ENCODE measurements at regions not wholly inside any gene's neighbourhood (a gene's known extent, or its start where the extent isn't known, plus 50 kb on each side); places are given as distances from the start of the nearest gene placed in this dataset.
A peak's percentile ranks its signal among the peaks of the same experiment; 100 is the strongest.

DNA sequence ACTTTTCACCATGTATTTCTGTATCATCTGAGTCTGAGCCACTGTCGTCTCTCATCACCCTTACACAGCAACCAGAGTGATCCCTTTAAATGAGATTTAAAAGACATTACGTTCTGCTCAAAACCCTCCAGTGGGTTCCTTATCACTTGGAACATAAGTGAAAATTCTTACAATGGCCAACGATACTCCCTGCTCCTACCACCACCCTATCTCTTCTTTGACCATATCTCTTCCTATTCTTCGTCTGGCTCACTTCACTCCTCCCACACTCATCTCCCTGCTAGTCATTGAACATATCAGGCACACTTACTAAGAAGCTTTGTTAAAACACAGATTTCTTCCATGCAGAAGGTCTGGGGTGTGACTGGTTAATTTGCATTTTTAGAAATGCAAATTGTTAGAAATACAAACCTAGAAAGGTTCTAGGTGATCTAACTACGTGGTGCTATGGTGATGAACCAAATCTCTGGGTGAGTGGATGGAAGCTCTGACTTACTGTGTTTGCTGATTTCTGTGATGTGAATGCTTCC, 166.6 kb upstream of the CD180 start:
- H3K4me3 ChIP-seq: no peak overlapping the region
- WGBS, 2 donors: 91 to 97% methylated on average over 5 of the region's 5 CpGs

DNA sequence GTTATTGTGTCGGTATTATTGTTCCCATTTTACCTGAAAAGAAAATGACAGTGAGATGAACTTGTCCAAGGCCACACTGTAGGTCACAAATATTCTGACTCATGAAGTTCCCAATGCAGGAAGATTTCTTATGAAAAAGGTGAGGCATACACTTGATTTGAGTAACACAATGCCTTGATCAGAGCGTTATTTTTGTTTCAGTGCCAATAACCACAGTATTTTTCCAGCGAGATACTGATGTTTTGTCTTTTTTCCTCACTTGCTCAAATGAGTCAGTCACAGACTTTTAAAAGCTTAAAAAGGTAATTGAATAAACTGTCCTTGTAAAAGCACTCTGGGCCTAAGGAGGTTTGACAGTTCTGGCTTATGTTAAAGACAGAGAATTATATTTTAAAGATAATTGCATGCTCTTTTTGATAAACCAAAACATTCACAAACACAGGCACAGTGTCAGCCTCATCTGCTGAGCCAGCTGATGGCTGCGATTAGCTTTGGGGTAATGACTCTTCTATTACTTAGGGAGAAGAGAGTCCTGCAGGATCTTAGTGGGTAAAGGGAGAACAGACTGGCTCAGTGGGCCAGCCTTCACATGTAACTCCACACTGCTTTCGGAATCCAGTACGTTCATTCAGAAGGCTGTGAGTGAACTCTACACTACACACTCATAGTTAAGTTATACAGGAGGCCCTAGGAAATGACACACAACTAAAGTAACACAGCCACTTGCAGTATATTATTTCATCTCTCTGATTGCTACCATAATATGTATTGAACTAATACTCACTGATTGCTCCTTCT, 165.5 kb upstream of the CD180 start:
- Histone ChIP-seq H3K4me3 (no peak overlapping the region), H3K27me3 (no peaks in the 10 kb centered on the region), H3K27ac (peak overlapping the region in 2 of 4 donors; percentile 34 to 50), H3K9me3 (no peaks in the 10 kb centered on the region), H3K36me3 (no peaks in the 10 kb centered on the region), H3K4me1 (peaks cover 0 to 10% (median 0%) of the 10 kb centered on the region in 4 donors)
- no peak for DNase-seq (ENCODE audit: low spot score in 2 of 2)
- WGBS, 2 donors: 72 to 79% methylated on average over 6 of the region's 6 CpGs
- TF ChIP-seq EP300 (IDR thresholded peaks at IDR 0.05): no peak
- TF ChIP-seq, protein P1, sequence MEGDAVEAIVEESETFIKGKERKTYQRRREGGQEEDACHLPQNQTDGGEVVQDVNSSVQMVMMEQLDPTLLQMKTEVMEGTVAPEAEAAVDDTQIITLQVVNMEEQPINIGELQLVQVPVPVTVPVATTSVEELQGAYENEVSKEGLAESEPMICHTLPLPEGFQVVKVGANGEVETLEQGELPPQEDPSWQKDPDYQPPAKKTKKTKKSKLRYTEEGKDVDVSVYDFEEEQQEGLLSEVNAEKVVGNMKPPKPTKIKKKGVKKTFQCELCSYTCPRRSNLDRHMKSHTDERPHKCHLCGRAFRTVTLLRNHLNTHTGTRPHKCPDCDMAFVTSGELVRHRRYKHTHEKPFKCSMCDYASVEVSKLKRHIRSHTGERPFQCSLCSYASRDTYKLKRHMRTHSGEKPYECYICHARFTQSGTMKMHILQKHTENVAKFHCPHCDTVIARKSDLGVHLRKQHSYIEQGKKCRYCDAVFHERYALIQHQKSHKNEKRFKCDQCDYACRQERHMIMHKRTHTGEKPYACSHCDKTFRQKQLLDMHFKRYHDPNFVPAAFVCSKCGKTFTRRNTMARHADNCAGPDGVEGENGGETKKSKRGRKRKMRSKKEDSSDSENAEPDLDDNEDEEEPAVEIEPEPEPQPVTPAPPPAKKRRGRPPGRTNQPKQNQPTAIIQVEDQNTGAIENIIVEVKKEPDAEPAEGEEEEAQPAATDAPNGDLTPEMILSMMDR (IDR thresholded peaks at IDR 0.05): no peak
- no peak for TF ChIP-seq POLR2A (IDR thresholded peaks at IDR 0.05)

More for the DNA sequence above, 166.6 kb upstream of the CD180 start:
- no peak for DNase-seq (ENCODE audit: low spot score in 2 of 2)
- H3K27ac ChIP-seq: no peak overlapping the region
- no peaks in the 10 kb centered on the region for H3K27me3 ChIP-seq
- H3K36me3 ChIP-seq: no peaks in the 10 kb centered on the region
- H3K4me1 ChIP-seq: peaks cover 0 to 10% (median 0%) of the 10 kb centered on the region in 4 donors
- H3K9me3 ChIP-seq: no peaks in the 10 kb centered on the region
- TF ChIP-seq EP300 (IDR thresholded peaks at IDR 0.05) (no peak), POLR2A (IDR thresholded peaks at IDR 0.05) (no peak)
- TF ChIP-seq, protein P1 (IDR thresholded peaks at IDR 0.05): no peak

DNA sequence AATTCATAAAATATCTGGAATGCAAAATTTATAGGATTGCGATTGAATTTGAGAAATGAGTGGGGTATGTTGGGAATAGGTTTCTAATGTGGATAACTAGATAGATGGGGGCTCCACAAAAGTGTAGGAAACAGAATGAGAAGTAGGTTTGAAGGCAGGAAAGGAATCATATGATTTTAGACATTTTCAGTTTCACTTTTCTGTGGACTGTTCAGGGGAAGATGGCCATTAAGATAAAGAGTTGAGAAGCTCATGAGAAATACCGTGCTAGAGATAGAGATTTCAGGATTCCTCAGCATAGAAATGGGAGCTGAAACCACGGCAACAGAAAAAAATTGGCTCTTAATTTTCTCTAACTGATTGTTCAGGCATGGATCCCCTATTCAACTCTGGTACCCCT, 163.4 kb upstream of the CD180 start:
- Histone ChIP-seq H3K36me3 (no peaks in the 10 kb centered on the region), H3K4me1 (peaks cover 0 to 10% (median 0%) of the 10 kb centered on the region in 4 donors), H3K27ac (no peak overlapping the region), H3K9me3 (no peaks in the 10 kb centered on the region), H3K27me3 (no peaks in the 10 kb centered on the region), H3K4me3 (no peak overlapping the region)
- DNase-seq (ENCODE audit: low spot score in 2 of 2): no peak
- TF ChIP-seq POLR2A (IDR thresholded peaks at IDR 0.05) (no peak), EP300 (IDR thresholded peaks at IDR 0.05) (no peak)
- TF ChIP-seq, protein P1 (IDR thresholded peaks at IDR 0.05): no peak
- 79 to 83% methylated on average over 3 of the region's 3 CpGs for WGBS, 2 donors

DNA sequence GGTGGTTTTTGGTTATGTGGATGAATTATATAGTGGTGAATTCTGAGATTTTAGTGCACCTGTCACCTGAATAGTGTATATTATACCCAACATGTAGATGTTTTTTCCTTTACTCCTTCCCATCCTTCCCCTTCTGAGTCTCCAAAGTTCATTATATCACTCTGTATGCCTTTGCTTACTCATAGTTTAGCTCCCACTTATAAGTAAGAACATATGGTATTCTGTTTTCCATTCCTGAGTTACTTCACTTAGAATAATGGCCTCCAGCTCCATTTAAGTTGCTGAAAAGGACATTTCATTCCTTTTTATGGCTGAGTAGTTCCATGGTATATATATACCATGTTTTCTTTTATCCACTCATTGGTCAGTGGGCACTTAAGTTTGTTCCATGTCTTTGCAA, 161.6 kb upstream of the CD180 start:
- peaks cover 0 to 20% (median 5%) of the 10 kb centered on the region in 4 donors for H3K4me1 ChIP-seq
- DNase-seq (ENCODE audit: low spot score in 2 of 2): no peak
- TF ChIP-seq POLR2A (IDR thresholded peaks at IDR 0.05) (no peak), EP300 (IDR thresholded peaks at IDR 0.05) (no peak)
- TF ChIP-seq, protein P1 (IDR thresholded peaks at IDR 0.05): no peak
- H3K9me3 ChIP-seq: no peaks in the 10 kb centered on the region
- H3K36me3 ChIP-seq: no peaks in the 10 kb centered on the region
- no peaks in the 10 kb centered on the region for H3K27me3 ChIP-seq
- no peak overlapping the region for H3K4me3 ChIP-seq
- H3K27ac ChIP-seq: no peak overlapping the region

DNA sequence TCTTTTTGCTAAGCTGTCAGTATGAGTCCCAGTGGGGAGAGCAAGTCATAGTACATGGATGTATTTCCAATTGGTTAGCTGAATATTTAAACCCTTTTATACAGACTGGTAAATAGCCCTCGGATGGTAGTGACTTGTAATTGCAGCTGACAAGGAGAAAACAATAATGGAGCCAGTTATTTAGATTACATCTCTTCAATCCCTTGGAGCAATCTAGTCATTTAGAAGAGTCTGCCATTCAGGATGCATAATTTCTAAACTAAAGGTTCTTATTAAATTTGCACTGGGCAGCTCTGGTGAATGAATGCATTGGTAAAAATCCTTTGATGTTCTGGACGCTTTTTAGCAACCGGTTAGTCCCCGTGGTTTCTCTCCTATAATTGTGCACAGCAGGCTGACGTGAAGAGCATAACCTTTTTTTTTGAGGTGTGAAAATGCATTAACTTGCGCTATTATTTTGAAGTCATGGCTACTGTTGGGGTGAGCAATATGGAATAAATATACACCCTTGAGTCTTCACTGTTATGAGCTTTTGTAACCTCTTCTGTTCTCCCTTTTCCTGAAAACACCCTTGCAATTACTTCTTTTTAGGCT, 158.6 kb upstream of the CD180 start:
- H3K27ac ChIP-seq: no peak overlapping the region
- DNase-seq (ENCODE audit: low spot score in 2 of 2): no peak

More for the DNA sequence above, 158.6 kb upstream of the CD180 start:
- TF ChIP-seq POLR2A (IDR thresholded peaks at IDR 0.05) (no peak), EP300 (IDR thresholded peaks at IDR 0.05) (no peak)
- TF ChIP-seq, protein P1 (IDR thresholded peaks at IDR 0.05): no peak
- H3K4me1 ChIP-seq: peaks cover 0 to 28% (median 10%) of the 10 kb centered on the region in 4 donors
- no peaks in the 10 kb centered on the region for H3K27me3 ChIP-seq
- no peaks in the 10 kb centered on the region for H3K36me3 ChIP-seq
- H3K4me3 ChIP-seq: no peak overlapping the region
- no peaks in the 10 kb centered on the region for H3K9me3 ChIP-seq
- WGBS, 2 donors: 87 to 94% methylated on average over 6 of the region's 6 CpGs

Measured in tibial nerve (tissue), 4 donors.